Stomach (tissue), 8 donors: ENCODE measurements at regions not wholly inside any gene's neighbourhood (a gene's known extent, or its start where the extent isn't known, plus 50 kb on each side); places are given as distances from the start of the nearest gene placed in this dataset.

ENCODE experiments used
- DNase-seq, 2 donors: peaks; one replicate each; pipeline versions ENCODE4 v3.0.0 to v3.0.0-alpha.2; 2013 to 2019
- H3K27ac ChIP-seq, 5 donors: fragments of 200-600 bp in 4 of 5; sonication (generic) in 4 of 5; one replicate each; pipeline ENCODE4 v1.5.1; 2013 to 2019; ENCODE audit warnings: mild to moderate bottlenecking in 1 of 5, moderate library complexity in 1 of 5
- H3K27me3 ChIP-seq, 3 donors: fragments of 200-600 bp; sonication (generic); one replicate each; pipeline ENCODE4 v1.5.1; 2017 to 2019; ENCODE audit warnings: mixed run types in 1 of 3
- H3K36me3 ChIP-seq, 4 donors: fragments of 200-600 bp; sonication (generic); 1 replicate in 3 of 4; 2 replicates in 1 of 4; pipeline ENCODE4 v1.5.1; 2016 to 2019
- H3K4me1 ChIP-seq, 4 donors: fragments of 200-600 bp; sonication (generic); one replicate each; pipeline ENCODE4 v1.5.1; 2016 to 2019
- H3K4me3 ChIP-seq, 4 donors: fragments of 200-600 bp; sonication (generic) in 3 of 4; one replicate each; pipeline ENCODE4 v1.5.1; 2016 to 2019; ENCODE audit warnings: mild to moderate bottlenecking in 1 of 4
- H3K9me3 ChIP-seq, 4 donors: fragments of 200-600 bp; sonication (generic); one replicate each; pipeline ENCODE4 v1.5.1; 2016 to 2019
- CTCF ChIP-seq, 7 experiments: fragments of 450-650 bp in 4 of 7; fragments of 200-600 bp in 3 of 7; sonication (generic) in 3 of 7; IDR thresholded peaks; one replicate each; pipeline ENCODE4 v1.5.1; 2016 to 2019; ENCODE audit warnings: antibody characterized with exemption in 7 of 7, control low read depth in 2 of 7, mild to moderate bottlenecking in 1 of 7
- EP300 ChIP-seq: sonication (generic); formaldehyde crosslinking; IDR thresholded peaks from one replicate; pipeline ENCODE4 v1.6.1; 2017; ENCODE audit warnings: antibody characterized with exemption
- POLR2A ChIP-seq, 4 donors: fragments of 450-650 bp; IDR thresholded peaks; one replicate each; pipeline ENCODE4 v1.6.1; 2016; ENCODE audit warnings: antibody characterized with exemption in 4 of 4, control low read depth in 2 of 4, mild to moderate bottlenecking in 1 of 4, moderate library complexity in 1 of 4
- POLR2AphosphoS5 ChIP-seq, 3 donors: sonication (generic); formaldehyde crosslinking; IDR thresholded peaks; one replicate each; pipeline ENCODE4 v1.6.1; 2016; ENCODE audit warnings: antibody characterized with exemption in 3 of 3
- WGBS, 5 donors: extraction: QIAGEN DNeasy Blood & Tissue Kit in 3 of 5; methylation state at CpG; one replicate each; pipeline versions ENCODE4 v1.1.5 to v1.1.7; 2013 to 2018; 5-methylcytosine and 5-hydroxymethylcytosine counted together
- intact Hi-C: fragments of 100-400 bp; cut with DNase I; formaldehyde crosslinking; loops from one replicate; pipeline ENCODE4 v1.15.1; 2023; ENCODE audit warnings: low total_unique reads
- donor health status: healthy with polysubstance abuse.
- donor health status: Bipolar disorder and iron deficiency.
- donor health status: healthy.

GRCh38 chr5:97636766-97637165, 453.7 kb upstream of the RIOK2 start:
- Histone ChIP-seq H3K27me3 (no peaks in the 10 kb centered on the region), H3K4me3 (no peak overlapping the region), H3K36me3 (no peaks in the 10 kb centered on the region), H3K9me3 (no peaks in the 10 kb centered on the region), H3K4me1 (no peaks in the 10 kb centered on the region), H3K27ac (no peak overlapping the region)
- no peak for DNase-seq
- WGBS, 5 donors = 76 to 86% (median 81%) methylated on average over 4 of the region's 4 CpGs
- intact Hi-C loops = no loop called here
- no peak for TF ChIP-seq POLR2A (IDR thresholded peaks at IDR 0.05)
- TF ChIP-seq EP300 = no peak
- TF ChIP-seq POLR2AphosphoS5 (IDR thresholded peaks at IDR 0.05) = no peak
- no peak for TF ChIP-seq CTCF (IDR thresholded peaks at IDR 0.05)

- TF ChIP-seq CTCF (IDR thresholded peaks at IDR 0.05) (no peak), POLR2A (IDR thresholded peaks at IDR 0.05) (no peak), POLR2AphosphoS5 (IDR thresholded peaks at IDR 0.05) (no peak), EP300 (no peak)
- DNase-seq = no peak
- Histone ChIP-seq H3K9me3 (no peaks in the 10 kb centered on the region), H3K4me3 (no peak overlapping the region), H3K36me3 (no peaks in the 10 kb centered on the region), H3K4me1 (no peaks in the 10 kb centered on the region), H3K27me3 (no peaks in the 10 kb centered on the region), H3K27ac (no peak overlapping the region)
- intact Hi-C loops = no loop called here
- WGBS, 5 donors = 84 to 88% (median 86%) methylated on average over 1 of the region's 1 CpG
Observed at GRCh38 chr5:97641081-97641480, 458.0 kb upstream of the RIOK2 start.

- no peaks in the 10 kb centered on the region for H3K27me3 ChIP-seq
Observed at GRCh38 chr5:97644206-97644605, 461.2 kb upstream of the RIOK2 start.

GRCh38 chr5:97644896-97645295, 461.8 kb upstream of the RIOK2 start:
- no peak overlapping the region for H3K4me3 ChIP-seq
- 83 to 91% (median 86%) methylated on average over 2 of the region's 2 CpGs for WGBS, 5 donors
- TF ChIP-seq CTCF (IDR thresholded peaks at IDR 0.05) (no peak), POLR2AphosphoS5 (IDR thresholded peaks at IDR 0.05) (no peak), POLR2A (IDR thresholded peaks at IDR 0.05) (no peak), EP300 (no peak)

More at GRCh38 chr5:97644206-97644605, 461.2 kb upstream of the RIOK2 start:
- Histone ChIP-seq H3K9me3 (peaks cover 0 to 8% (median 3%) of the 10 kb centered on the region in 4 donors), H3K36me3 (no peaks in the 10 kb centered on the region), H3K27ac (no peak overlapping the region), H3K4me3 (no peak overlapping the region), H3K4me1 (no peaks in the 10 kb centered on the region)
- TF ChIP-seq CTCF (IDR thresholded peaks at IDR 0.05) = no peak
- TF ChIP-seq POLR2A (IDR thresholded peaks at IDR 0.05) = no peak
- TF ChIP-seq POLR2AphosphoS5 (IDR thresholded peaks at IDR 0.05) = no peak
- TF ChIP-seq EP300 = no peak
- DNase-seq = no peak
- intact Hi-C loops = no loop called here

More at GRCh38 chr5:97644896-97645295, 461.8 kb upstream of the RIOK2 start:
- Histone ChIP-seq H3K4me1 (no peaks in the 10 kb centered on the region), H3K27ac (no peak overlapping the region), H3K9me3 (peaks cover 0 to 10% (median 4%) of the 10 kb centered on the region in 4 donors), H3K27me3 (no peaks in the 10 kb centered on the region), H3K36me3 (no peaks in the 10 kb centered on the region)
- intact Hi-C loops = no loop called here
- DNase-seq = no peak
